ENCODE measurements at regions not wholly inside any gene's neighbourhood (a gene's known extent, or its start where the extent isn't known, plus 50 kb on each side); places are given as distances from the start of the nearest gene placed in this dataset.

DNA sequence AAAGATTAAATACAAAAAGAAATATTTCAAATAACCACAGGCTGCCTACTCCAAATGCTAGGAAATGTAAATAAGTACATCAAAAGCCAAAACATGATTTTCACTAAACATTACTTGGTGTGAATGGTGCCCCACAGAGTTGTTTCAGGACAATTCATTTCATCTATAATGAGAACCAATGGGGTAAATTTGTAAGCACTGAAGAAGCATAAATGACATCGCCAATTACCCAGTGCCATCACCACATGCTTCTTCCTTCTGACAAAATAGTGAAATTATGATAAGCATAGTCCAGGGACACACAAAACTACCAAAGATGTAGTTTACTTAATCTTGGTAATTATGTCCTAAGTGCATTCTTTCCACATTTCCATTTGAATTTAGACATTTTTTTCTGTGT is 510.4 kb upstream of the TYRP1 start:
- Mint-ChIP-seq H3K36me3 (no peaks in the 10 kb centered on the region), H3K9me3 (no peaks in the 10 kb centered on the region), H3K4me3 (no peak overlapping the region), H3K4me1 (ENCODE audit: unreplicated experiment) (no peaks in the 10 kb centered on the region), H3K27ac (no peak overlapping the region), H3K27me3 (no peaks in the 10 kb centered on the region)
- no peak for TF ChIP-seq CTCF (conservative IDR thresholded peaks at IDR 0.05)
- no peak for DNase-seq (ENCODE audit: extremely low spot score, unreplicated experiment)

GRCh38 chr9:12183321-12183720 is 509.9 kb upstream of the TYRP1 start:
- DNase-seq (ENCODE audit: extremely low spot score, unreplicated experiment) = no peak
- no peak for TF ChIP-seq CTCF (conservative IDR thresholded peaks at IDR 0.05)
- H3K4me3 Mint-ChIP-seq = no peak overlapping the region
- H3K36me3 Mint-ChIP-seq = no peaks in the 10 kb centered on the region
- H3K27ac Mint-ChIP-seq = no peak overlapping the region
- no peaks in the 10 kb centered on the region for H3K4me1 Mint-ChIP-seq (ENCODE audit: unreplicated experiment)
- H3K9me3 Mint-ChIP-seq = no peaks in the 10 kb centered on the region
- no peaks in the 10 kb centered on the region for H3K27me3 Mint-ChIP-seq

DNA sequence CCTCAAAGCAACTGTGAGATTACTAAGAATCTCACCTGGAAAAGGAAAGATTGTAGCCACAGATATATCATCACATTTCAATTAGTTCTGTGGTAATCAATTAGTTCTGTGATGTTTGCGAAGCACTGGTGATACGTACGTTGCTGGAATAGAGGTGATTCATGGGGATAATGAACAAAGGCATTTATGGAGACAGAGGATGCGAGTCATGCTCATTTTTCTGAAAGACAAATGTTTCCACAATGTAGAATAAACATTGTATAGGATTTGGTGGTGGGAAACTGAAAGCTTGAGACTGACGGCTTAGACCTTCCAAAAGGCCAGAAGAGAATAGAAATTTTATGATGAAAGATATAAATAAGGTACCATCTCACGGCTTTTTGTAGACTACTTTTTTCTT is 507.3 kb upstream of the TYRP1 start:
- no peak for TF ChIP-seq CTCF (conservative IDR thresholded peaks at IDR 0.05)
- Mint-ChIP-seq H3K9me3 (no peaks in the 10 kb centered on the region), H3K4me1 (ENCODE audit: unreplicated experiment) (no peaks in the 10 kb centered on the region), H3K27me3 (no peaks in the 10 kb centered on the region), H3K36me3 (no peaks in the 10 kb centered on the region), H3K27ac (no peak overlapping the region), H3K4me3 (no peak overlapping the region)
- DNase-seq (ENCODE audit: extremely low spot score, unreplicated experiment) = no peak

GRCh38 chr9:12191630-12192029 is 501.6 kb upstream of the TYRP1 start:
- no peaks in the 10 kb centered on the region for H3K36me3 Mint-ChIP-seq
- no peak overlapping the region for H3K4me3 Mint-ChIP-seq
- no peak for TF ChIP-seq CTCF (conservative IDR thresholded peaks at IDR 0.05)
- H3K27me3 Mint-ChIP-seq = no peaks in the 10 kb centered on the region
- no peaks in the 10 kb centered on the region for H3K9me3 Mint-ChIP-seq
- no peak for DNase-seq (ENCODE audit: extremely low spot score, unreplicated experiment)
- H3K4me1 Mint-ChIP-seq (ENCODE audit: unreplicated experiment) = no peaks in the 10 kb centered on the region
- no peak overlapping the region for H3K27ac Mint-ChIP-seq

GRCh38 chr9:12194731-12195130 is 498.5 kb upstream of the TYRP1 start:
- no peaks in the 10 kb centered on the region for H3K27me3 Mint-ChIP-seq
- H3K27ac Mint-ChIP-seq = no peak overlapping the region
- H3K9me3 Mint-ChIP-seq = no peaks in the 10 kb centered on the region
- no peak for DNase-seq (ENCODE audit: extremely low spot score, unreplicated experiment)
- no peak for TF ChIP-seq CTCF (conservative IDR thresholded peaks at IDR 0.05)
- no peak overlapping the region for H3K4me3 Mint-ChIP-seq
- no peaks in the 10 kb centered on the region for H3K4me1 Mint-ChIP-seq (ENCODE audit: unreplicated experiment)
- no peaks in the 10 kb centered on the region for H3K36me3 Mint-ChIP-seq

DNA sequence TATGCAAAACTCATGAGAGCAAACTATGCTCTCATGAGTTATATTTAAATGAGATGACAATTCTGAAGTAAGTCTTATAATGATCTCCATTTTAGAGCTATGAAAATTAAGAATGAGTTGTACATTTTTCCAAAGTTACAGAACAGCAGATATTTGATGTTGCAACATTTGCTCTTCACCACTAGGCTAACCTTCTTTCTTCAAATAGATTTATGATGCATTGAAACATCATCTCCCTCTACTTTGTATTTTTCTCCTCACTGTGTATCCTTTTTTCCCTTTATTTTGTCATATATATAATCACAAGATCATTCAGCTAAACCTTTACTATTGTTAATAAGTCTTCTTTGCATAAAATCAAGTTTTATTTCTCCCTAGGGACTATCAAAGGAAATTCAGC is 497.7 kb upstream of the TYRP1 start:
- peak; percentile 55 for TF ChIP-seq CTCF (conservative IDR thresholded peaks at IDR 0.05)
- Mint-ChIP-seq H3K27ac (no peak overlapping the region), H3K9me3 (no peaks in the 10 kb centered on the region), H3K36me3 (no peaks in the 10 kb centered on the region), H3K4me1 (ENCODE audit: unreplicated experiment) (peaks cover 2% of the 10 kb centered on the region), H3K4me3 (no peak overlapping the region), H3K27me3 (no peaks in the 10 kb centered on the region)
- no peak for DNase-seq (ENCODE audit: extremely low spot score, unreplicated experiment)

Data from type B pancreatic cell (in vitro differentiated cells).